ENCODE measurements at regions not wholly inside any gene's neighbourhood (a gene's known extent, or its start where the extent isn't known, plus 50 kb on each side); places are given as distances from the start of the nearest gene placed in this dataset.

DNA sequence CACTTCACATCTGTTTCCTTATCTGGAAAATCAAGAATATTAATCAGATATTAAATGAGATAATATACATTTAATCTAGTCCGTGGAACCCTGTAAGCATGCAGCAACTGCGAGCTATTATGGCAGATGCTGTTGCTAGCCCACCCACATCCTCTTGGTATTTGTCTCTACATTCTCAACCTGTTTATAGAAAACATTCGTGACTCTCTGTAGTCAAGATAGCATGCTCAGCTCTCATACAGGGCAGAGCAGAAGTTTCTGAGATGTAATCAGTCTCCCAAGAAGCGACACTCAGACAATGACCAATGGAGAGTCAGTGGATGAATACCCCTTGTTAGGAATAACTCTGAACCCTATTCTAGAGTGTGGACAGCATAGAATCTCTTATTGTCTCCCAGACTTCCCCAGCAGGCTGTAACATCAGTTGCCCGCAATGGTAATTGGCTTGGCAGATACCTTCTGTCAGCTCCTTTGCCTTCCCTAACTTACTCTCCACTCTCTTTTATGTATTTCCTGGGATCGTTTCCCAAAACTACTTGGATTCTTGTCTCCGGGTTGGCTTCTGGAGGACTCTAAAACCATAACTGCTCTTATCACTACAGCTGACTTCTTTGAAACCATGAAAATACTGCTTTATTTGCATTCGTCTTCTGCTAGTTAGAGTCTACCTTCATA lies 400.7 kb upstream of the TNP1 start:
- DNase-seq = no peak

DNA sequence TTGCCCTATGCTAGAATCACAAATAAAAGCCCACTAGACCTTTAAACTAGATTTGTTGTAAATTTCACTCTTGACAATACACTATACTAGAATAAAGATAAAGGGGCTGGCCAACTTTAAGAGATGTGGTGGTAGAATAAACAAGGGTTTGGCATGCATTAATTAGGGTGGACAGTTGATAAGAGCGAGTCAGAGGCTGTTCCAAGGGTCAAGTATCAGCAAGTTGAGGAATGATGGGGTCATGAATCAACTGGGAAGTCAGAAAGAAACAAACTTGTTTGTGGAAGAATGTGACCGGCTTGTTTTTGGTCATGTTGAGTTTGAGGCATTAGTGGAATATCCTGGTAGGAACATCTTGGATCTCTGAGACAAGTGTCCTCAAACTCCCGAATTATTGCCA lies 398.3 kb upstream of the TNP1 start:
- no peak for DNase-seq

- DNase-seq = no peak
Observed at GRCh38 chr2:217256251-217256650, 396.4 kb upstream of the TNP1 start.

GRCh38 chr2:217254111-217254510 lies 394.2 kb upstream of the TNP1 start:
- no peak for DNase-seq

GRCh38 chr2:217252181-217252580 lies 392.3 kb upstream of the TNP1 start:
- DNase-seq = no peak

GRCh38 chr2:217250013-217250524 lies 390.2 kb upstream of the TNP1 start:
- DNase-seq = no peak

GRCh38 chr2:217249121-217250012 lies 389.5 kb upstream of the TNP1 start:
- no peak for DNase-seq

GRCh38 chr2:217248312-217248935 lies 388.6 kb upstream of the TNP1 start:
- DNase-seq = no peak

- DNase-seq = no peak
Observed at GRCh38 chr2:217247476-217247875, 387.6 kb upstream of the TNP1 start.

DNA sequence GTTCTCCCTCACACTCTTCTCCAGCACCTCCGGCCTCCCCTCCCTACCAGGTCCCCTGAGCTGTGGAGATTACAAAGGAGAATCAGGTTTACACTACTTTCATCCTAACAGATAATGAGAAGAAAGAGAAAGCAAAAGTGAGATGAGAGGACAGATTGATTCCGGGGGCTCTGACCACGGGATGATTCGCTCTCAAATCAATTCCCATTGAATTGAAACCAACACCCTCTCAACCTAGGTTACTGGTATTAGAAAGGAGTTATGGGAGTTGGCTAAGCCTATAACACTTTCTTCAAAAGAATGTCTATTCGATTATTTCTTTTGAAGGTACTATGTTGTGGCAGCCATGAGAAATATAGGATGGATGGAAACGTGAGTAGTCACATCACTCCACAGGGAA lies 386.2 kb upstream of the TNP1 start:
- DNase-seq = no peak

DNA sequence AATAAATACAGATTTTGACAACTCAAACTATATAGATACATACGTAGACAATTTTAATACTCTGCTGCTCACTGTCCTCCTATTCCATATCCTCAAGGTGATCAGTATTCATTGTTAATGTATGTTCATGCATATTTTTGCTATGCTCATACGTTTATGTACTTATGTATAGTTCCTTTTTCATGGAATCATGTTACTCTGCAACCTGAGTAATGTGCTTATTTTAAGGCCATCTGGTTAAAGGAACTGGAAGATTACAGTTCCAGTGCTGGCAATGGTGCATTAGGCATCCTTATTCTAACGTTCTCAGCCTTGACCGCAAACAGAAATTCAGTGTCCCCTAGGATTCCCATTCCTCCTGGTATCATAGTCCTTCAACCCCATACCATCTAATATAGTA lies 385.0 kb upstream of the TNP1 start:
- no peak for DNase-seq

GRCh38 chr2:217242947-217243346 lies 383.1 kb upstream of the TNP1 start:
- DNase-seq = no peak

DNA sequence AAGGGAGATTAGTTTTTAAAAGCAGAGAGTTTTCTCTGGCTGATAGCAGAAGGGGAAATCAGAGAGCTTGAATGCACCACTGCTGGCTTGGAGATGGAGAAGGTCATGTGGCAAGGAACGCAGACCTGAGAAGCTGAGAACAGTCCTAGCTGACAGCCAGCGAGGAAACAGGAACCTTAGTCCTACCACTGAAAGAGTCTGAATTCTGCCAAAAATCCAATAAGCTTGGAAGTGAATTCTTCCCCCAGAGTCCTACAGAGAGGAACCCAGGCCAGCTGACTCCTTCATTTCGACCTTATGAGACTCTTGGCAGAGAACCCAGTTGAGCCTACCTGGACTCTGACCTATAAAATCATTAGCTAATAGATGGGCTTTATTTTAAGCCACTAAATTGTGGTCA lies 371.9 kb upstream of the TNP1 start:
- DNase-seq = no peak

GRCh38 chr2:217231212-217231611 lies 371.3 kb upstream of the TNP1 start:
- no peak for DNase-seq

- no peak for DNase-seq
Observed at GRCh38 chr2:217228732-217229131, 368.9 kb upstream of the TNP1 start.

DNA sequence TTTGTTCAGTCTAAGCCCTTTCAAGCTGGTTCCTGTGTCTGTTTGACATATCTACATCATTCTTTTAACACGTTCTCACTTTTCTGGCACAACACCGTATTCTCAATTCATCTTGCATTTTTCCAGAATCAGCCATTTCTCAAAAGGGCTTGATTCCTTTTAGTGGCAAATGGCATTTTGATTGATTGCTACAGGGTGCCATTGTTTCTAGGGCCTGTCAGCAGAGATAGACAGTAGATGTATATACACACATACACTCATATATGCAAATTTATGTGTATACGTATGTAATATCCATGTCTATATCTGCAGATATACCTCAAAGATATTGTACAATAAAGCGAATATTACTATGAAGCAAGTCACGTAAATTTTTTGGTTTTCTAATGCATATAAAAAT lies 367.9 kb upstream of the TNP1 start:
- no peak for DNase-seq

- DNase-seq = no peak
Observed at GRCh38 chr2:217225596-217225995, 365.7 kb upstream of the TNP1 start.

GRCh38 chr2:217223222-217223930 lies 363.5 kb upstream of the TNP1 start:
- DNase-seq = peak; percentile 94

DNA sequence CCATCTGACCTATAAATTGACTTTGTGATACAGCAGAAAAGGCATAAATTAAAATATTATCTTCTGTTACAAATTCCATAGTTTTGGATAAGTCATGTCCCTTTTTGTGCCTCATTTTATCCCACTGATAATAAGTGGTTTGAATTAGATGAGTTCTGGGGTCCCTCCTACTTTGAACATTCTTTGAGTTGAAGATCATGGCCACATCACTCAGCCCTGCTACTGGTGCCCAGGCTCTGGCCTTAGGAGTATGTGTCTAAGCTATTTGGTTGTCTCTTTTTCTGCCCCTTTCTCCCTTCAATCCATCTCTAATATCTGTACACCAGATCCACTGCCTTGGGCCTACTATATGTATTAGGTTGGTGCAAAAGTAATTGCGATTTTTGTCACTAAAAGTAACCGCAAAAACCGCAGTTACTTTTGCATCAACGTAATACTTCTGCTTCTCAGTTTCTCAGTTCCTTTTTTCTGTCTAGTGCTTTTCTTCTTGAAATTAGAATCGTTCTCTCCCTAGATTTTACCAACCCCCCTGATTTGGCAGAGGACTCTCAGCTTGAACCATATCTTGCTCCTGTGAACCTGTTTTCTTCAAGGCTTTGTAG lies 362.5 kb upstream of the TNP1 start:
- DNase-seq = peak; percentile 73

- DNase-seq = no peak
Observed at GRCh38 chr2:217220228-217221013, 360.6 kb upstream of the TNP1 start.

DNA sequence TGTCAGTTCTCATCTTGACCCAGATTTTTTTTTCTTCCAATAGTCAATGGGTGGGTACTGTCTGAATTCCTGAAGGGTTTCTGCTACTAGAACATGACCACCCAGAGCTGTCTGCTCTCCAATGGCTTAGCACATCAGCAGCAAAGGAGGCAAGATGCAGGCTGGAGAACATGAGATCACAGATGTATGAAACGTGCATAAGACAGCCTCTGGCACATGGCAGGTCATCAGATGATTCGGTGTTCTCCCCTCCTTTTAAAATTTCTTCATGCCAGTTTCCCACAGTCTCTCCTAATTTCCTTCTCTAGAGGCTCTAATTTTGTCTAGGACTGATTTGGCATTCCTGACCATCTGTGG lies 359.3 kb upstream of the TNP1 start:
- no peak for DNase-seq

Measured in GF-D8 (cell line).